ENCODE measurements at regions not wholly inside any gene's neighbourhood (a gene's known extent, or its start where the extent isn't known, plus 50 kb on each side); places are given as distances from the start of the nearest gene placed in this dataset.
A peak's percentile ranks its signal among the peaks of the same experiment; 100 is the strongest.

DNA sequence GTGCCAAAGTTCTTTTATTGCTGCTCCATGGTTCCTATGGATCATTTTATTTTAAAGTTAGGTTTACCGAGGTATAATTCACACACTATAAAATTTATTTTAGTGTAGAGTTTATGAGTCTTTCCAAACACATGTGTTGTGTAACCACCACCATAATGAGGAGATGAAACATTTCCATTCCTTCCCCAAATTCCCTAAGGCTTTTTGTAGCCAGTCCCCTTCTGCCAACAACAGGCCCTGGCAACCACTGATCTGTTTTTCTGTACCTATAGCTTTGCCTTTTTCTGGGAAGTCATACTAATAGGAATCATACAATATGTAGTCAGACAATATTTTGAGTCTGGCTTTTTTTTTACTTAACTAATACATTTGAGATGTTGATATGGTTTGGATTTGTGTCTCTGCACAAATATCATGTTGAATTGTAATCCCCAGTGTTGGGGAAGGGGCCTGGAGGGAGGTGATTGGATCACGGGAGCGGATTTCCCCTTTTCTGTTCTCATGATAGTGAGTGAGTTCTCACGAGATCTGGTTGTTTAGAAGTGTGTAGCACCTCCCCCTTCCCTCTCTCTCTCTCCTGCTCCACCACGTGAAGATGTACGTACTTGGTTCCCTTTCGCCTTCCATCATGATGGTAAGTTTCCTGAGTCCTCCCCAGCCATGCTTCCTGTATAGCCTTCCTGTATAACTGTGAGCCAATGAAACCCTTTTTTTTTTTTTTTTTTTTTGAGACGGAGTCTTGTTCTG lies 59.6 kb upstream of the DHX15 start:
- TF ChIP-seq POLR2A (IDR thresholded peaks at IDR 0.05): no peak
- TF ChIP-seq, protein P1, sequence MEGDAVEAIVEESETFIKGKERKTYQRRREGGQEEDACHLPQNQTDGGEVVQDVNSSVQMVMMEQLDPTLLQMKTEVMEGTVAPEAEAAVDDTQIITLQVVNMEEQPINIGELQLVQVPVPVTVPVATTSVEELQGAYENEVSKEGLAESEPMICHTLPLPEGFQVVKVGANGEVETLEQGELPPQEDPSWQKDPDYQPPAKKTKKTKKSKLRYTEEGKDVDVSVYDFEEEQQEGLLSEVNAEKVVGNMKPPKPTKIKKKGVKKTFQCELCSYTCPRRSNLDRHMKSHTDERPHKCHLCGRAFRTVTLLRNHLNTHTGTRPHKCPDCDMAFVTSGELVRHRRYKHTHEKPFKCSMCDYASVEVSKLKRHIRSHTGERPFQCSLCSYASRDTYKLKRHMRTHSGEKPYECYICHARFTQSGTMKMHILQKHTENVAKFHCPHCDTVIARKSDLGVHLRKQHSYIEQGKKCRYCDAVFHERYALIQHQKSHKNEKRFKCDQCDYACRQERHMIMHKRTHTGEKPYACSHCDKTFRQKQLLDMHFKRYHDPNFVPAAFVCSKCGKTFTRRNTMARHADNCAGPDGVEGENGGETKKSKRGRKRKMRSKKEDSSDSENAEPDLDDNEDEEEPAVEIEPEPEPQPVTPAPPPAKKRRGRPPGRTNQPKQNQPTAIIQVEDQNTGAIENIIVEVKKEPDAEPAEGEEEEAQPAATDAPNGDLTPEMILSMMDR (IDR thresholded peaks at IDR 0.05): no peak
- H3K27ac ChIP-seq: no peak overlapping the region
- no peaks in the 10 kb centered on the region for H3K36me3 ChIP-seq (replicated peaks in 1 of 2)
- DNase-seq: no peak
- no peaks in the 10 kb centered on the region for H3K27me3 ChIP-seq
- intact Hi-C loops (cut with DNase I): no loop called here
- H3K9me3 ChIP-seq (replicated peaks in 1 of 3): no peaks in the 10 kb centered on the region
- no peak overlapping the region for H3K4me3 ChIP-seq
- 83 to 93% (median 86%) methylated on average over 7 to 8 of the region's 8 CpGs for WGBS, 4 donors
- peaks cover 0 to 6% of the 10 kb centered on the region in 2 donors for H3K4me1 ChIP-seq (replicated peaks in 1 of 2)

DNA sequence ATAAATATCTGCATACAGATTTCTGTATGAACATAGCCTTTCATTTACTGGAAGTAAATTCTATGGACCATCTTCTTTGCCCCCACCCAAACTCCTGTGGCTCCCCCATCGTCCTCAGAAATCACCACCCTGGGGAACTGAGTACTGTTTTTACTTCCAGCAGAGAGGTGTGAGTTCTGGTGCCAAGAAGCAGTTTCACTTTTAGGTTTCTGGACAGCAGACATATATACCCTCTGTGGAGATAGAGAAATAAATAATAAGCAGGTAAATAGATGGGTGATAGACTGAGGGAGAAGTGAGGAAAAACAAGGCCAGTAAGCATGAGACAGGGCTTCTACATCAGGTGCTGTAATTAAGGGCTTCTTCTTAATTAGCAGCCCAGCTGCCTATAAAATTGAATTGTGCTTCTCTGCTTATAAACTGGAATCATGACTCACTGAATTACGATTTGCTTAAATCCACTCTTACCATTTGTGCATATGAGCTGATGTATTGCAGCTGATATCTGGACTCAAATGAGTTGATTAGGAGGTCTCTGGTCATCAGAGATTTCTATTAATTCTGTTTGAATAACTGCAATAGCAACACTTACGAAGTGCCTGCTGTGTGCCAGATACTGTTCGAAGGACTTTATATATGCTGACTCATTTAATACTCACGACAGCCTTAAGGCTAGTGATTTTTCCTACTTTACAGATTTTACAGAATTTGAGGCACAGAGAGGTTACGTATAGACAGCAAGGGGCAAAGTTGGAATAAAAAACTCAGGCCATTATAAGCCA lies 60.8 kb upstream of the DHX15 start:
- Histone ChIP-seq H3K36me3 (replicated peaks in 1 of 2) (no peaks in the 10 kb centered on the region), H3K27me3 (no peaks in the 10 kb centered on the region), H3K9me3 (replicated peaks in 1 of 3) (no peaks in the 10 kb centered on the region), H3K4me1 (replicated peaks in 1 of 2) (peaks cover 0 to 6% of the 10 kb centered on the region in 2 donors), H3K4me3 (no peak overlapping the region), H3K27ac (no peak overlapping the region)
- intact Hi-C loops (cut with DNase I): no loop called here
- 39 to 49% (median 47%) methylated on average over 6 of the region's 6 CpGs for WGBS, 4 donors
- no peak for DNase-seq
- TF ChIP-seq, protein P1 (IDR thresholded peaks at IDR 0.05): no peak
- TF ChIP-seq POLR2A (IDR thresholded peaks at IDR 0.05): no peak

DNA sequence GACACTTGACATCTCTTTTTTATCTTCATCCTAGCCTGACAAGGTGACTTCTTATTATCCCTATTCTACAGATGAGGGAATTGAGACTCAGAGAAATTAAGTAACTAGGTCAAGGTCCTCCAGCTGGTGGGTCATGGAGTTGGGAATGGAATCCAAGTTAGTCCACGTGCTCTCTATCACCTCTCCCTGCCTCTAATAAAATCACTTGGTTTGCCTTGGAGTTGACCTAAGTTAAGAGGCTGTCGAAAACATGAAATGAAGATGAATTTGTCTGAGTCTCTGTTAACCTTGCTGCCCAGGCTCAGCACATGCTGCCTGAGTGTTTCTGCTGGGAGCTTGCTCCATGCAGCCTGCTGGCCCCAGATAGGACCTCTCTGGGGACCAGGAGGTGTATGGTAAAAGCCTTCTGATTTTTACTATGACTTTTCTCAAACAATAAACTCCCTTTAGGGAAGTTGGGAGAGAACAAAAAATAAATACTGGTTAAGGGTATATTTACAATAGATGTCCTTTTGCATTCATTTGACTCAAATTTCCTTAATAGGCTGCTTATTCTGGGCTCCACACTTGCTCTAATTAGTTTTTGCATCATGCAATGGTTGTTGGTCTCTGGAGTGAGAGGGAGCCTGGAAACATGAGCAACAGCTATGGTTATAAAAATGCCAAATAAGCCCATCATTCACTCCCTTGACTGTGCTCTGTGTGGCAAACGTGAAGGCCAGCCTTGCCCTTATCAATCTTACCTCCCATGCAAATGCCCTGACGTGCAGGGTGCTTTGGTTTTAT lies 61.6 kb upstream of the DHX15 start:
- 25 to 37% (median 31%) methylated on average over 4 of the region's 4 CpGs for WGBS, 4 donors
- no peak overlapping the region for H3K4me3 ChIP-seq

More for the DNA sequence above, 61.6 kb upstream of the DHX15 start:
- Histone ChIP-seq H3K27ac (no peak overlapping the region), H3K4me1 (replicated peaks in 1 of 2) (peaks cover 0 to 6% of the 10 kb centered on the region in 2 donors), H3K36me3 (replicated peaks in 1 of 2) (no peaks in the 10 kb centered on the region), H3K9me3 (replicated peaks in 1 of 3) (no peaks in the 10 kb centered on the region), H3K27me3 (no peaks in the 10 kb centered on the region)
- peak in 1 of 7 donors; percentile 24 for DNase-seq
- intact Hi-C loops (cut with DNase I): no loop called here
- TF ChIP-seq, protein P1 (IDR thresholded peaks at IDR 0.05): no peak
- no peak for TF ChIP-seq POLR2A (IDR thresholded peaks at IDR 0.05)
